ENCODE measurements at regions not wholly inside any gene's neighbourhood (a gene's known extent, or its start where the extent isn't known, plus 50 kb on each side); places are given as distances from the start of the nearest gene placed in this dataset.

DNA sequence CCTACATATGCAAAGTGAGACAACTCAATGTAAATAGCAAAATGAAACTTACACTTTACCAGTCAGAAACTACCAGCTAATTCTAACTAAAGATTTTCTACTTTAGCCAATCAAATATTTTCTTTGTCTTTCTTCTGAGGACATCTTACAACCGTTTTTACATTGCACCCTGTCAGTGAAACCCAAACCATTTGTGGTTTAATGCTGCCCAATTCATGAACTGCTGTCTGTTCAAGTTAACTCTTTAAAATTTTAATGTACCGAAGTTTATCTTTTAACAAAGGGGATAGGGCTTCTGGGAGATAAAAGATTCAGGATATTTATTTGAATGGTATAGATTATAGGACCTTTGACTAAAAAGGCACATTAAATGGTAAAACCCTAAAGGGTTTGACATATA, 121.3 kb upstream of the HDDC2 start:
- TF ChIP-seq, protein P1, sequence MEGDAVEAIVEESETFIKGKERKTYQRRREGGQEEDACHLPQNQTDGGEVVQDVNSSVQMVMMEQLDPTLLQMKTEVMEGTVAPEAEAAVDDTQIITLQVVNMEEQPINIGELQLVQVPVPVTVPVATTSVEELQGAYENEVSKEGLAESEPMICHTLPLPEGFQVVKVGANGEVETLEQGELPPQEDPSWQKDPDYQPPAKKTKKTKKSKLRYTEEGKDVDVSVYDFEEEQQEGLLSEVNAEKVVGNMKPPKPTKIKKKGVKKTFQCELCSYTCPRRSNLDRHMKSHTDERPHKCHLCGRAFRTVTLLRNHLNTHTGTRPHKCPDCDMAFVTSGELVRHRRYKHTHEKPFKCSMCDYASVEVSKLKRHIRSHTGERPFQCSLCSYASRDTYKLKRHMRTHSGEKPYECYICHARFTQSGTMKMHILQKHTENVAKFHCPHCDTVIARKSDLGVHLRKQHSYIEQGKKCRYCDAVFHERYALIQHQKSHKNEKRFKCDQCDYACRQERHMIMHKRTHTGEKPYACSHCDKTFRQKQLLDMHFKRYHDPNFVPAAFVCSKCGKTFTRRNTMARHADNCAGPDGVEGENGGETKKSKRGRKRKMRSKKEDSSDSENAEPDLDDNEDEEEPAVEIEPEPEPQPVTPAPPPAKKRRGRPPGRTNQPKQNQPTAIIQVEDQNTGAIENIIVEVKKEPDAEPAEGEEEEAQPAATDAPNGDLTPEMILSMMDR (IDR thresholded peaks at IDR 0.05), result no peak
- no peak for TF ChIP-seq EZH2 (IDR thresholded peaks at IDR 0.05; ENCODE audit: borderline replicate concordance, insufficient read depth, low read depth, low read length, poor library complexity, severe bottlenecking)
